ENCODE measurements at regions not wholly inside any gene's neighbourhood (a gene's known extent, or its start where the extent isn't known, plus 50 kb on each side); places are given as distances from the start of the nearest gene placed in this dataset.

DNA sequence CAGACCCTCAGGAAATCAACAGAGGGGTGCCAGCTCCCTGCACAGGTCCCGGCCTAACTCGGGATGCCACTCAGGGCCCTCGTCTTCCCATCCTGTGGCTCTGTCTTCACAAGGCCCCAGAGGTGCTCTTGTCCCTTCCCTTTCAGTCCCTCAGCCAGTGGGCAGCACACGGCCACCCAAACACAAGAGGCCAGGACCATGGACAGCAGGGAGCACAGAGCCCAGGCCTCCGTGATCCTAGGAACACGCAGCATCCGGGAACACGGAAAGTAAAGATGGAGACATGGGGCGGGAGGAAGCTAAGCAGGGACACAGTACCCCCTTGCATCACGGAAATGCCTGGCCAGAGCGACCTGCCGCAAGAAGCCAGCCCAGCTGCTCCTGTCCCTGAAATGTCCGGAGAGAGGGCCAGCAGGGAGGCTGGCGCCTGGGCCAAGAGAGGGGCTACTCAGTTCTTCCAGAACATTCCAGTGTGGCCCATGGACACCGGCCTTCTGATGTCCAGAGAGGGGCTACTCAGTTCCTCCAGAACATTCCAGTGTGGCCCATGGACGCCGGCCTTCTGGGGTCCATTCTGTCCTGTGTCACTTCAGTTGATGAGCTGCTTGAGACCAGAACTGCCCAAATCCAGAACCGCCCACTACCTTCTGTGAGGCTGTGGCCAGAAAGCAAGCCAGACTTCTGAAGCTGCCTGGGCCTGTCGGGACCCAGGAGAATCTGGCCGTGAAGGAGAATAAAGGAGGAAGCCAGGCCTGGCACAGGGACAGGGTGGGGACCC lies 274.0 kb downstream of the BRD1 start (continued):
- TF ChIP-seq, protein P1, sequence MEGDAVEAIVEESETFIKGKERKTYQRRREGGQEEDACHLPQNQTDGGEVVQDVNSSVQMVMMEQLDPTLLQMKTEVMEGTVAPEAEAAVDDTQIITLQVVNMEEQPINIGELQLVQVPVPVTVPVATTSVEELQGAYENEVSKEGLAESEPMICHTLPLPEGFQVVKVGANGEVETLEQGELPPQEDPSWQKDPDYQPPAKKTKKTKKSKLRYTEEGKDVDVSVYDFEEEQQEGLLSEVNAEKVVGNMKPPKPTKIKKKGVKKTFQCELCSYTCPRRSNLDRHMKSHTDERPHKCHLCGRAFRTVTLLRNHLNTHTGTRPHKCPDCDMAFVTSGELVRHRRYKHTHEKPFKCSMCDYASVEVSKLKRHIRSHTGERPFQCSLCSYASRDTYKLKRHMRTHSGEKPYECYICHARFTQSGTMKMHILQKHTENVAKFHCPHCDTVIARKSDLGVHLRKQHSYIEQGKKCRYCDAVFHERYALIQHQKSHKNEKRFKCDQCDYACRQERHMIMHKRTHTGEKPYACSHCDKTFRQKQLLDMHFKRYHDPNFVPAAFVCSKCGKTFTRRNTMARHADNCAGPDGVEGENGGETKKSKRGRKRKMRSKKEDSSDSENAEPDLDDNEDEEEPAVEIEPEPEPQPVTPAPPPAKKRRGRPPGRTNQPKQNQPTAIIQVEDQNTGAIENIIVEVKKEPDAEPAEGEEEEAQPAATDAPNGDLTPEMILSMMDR (conservative IDR thresholded peaks at IDR 0.05; ENCODE audit: low read depth in 2 of 2), result no peak
- TF ChIP-seq, protein P2, sequence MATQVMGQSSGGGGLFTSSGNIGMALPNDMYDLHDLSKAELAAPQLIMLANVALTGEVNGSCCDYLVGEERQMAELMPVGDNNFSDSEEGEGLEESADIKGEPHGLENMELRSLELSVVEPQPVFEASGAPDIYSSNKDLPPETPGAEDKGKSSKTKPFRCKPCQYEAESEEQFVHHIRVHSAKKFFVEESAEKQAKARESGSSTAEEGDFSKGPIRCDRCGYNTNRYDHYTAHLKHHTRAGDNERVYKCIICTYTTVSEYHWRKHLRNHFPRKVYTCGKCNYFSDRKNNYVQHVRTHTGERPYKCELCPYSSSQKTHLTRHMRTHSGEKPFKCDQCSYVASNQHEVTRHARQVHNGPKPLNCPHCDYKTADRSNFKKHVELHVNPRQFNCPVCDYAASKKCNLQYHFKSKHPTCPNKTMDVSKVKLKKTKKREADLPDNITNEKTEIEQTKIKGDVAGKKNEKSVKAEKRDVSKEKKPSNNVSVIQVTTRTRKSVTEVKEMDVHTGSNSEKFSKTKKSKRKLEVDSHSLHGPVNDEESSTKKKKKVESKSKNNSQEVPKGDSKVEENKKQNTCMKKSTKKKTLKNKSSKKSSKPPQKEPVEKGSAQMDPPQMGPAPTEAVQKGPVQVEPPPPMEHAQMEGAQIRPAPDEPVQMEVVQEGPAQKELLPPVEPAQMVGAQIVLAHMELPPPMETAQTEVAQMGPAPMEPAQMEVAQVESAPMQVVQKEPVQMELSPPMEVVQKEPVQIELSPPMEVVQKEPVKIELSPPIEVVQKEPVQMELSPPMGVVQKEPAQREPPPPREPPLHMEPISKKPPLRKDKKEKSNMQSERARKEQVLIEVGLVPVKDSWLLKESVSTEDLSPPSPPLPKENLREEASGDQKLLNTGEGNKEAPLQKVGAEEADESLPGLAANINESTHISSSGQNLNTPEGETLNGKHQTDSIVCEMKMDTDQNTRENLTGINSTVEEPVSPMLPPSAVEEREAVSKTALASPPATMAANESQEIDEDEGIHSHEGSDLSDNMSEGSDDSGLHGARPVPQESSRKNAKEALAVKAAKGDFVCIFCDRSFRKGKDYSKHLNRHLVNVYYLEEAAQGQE (IDR thresholded peaks at IDR 0.05; ENCODE audit: unreplicated experiment), result no peak
- TF ChIP-seq STAT1 (IDR thresholded peaks at IDR 0.05; ENCODE audit: unreplicated experiment), result no peak
- no peak for TF ChIP-seq JUNB (IDR thresholded peaks at IDR 0.05; ENCODE audit: unreplicated experiment)
- no peak for TF ChIP-seq EZH2phosphoT487 (IDR thresholded peaks at IDR 0.05; ENCODE audit: unreplicated experiment)
- no peak for TF ChIP-seq POLR2AphosphoS5 (IDR thresholded peaks at IDR 0.05; ENCODE audit: low read depth)
- TF ChIP-seq, protein P3, sequence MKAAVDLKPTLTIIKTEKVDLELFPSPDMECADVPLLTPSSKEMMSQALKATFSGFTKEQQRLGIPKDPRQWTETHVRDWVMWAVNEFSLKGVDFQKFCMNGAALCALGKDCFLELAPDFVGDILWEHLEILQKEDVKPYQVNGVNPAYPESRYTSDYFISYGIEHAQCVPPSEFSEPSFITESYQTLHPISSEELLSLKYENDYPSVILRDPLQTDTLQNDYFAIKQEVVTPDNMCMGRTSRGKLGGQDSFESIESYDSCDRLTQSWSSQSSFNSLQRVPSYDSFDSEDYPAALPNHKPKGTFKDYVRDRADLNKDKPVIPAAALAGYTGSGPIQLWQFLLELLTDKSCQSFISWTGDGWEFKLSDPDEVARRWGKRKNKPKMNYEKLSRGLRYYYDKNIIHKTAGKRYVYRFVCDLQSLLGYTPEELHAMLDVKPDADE (IDR thresholded peaks at IDR 0.05), result no peak
- no peak for TF ChIP-seq EZH2 (IDR thresholded peaks at IDR 0.05; ENCODE audit: low read depth, unreplicated experiment)
- no peak for TF ChIP-seq NANOG (IDR thresholded peaks at IDR 0.05; ENCODE audit: borderline replicate concordance)

DNA sequence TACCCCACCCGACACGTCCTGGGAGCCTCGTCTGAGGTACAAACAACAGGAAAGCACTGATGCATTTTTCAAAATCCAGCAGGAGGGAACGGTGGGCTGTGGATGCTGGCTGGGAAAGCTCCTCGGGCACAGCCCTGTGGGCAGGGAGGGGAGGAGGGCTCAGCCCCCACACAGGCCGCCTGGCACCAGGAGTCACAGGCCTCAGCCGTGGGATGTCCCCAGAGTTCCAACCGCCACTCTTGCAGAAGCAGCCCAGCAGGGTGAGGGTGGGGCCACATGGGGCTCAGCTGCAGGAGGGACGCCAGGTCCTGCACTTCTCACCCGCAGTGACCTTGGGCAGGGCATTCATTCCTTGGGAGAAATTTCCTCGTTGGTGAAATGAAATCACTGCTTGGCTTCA lies 274.6 kb downstream of the BRD1 start:
- H3K27me3 ChIP-seq (ENCODE audit: insufficient read depth), result no peaks in the 10 kb centered on the region
- peaks cover 13% of the 10 kb centered on the region for H3K36me3 Mint-ChIP-seq (ENCODE audit: low read depth)
- no peaks in the 10 kb centered on the region for H4K20me1 ChIP-seq (replicated peaks; ENCODE audit: insufficient read depth)
- DNase-seq (ENCODE audit: low spot score), result no peak
- no peak overlapping the region for H3K4me2 ChIP-seq
- no peaks in the 10 kb centered on the region for H3F3A ChIP-seq (replicated peaks; ENCODE audit: low read depth)
- peaks cover 20% of the 10 kb centered on the region for H3K9me3 Mint-ChIP-seq
- ATAC-seq, result no peak
- no peaks in the 10 kb centered on the region for H3K9me2 ChIP-seq (ENCODE audit: insufficient read depth)
- H3K4me1 ChIP-seq (ENCODE audit: insufficient read depth), result no peaks in the 10 kb centered on the region
- no peak overlapping the region for H3K27ac Mint-ChIP-seq
- no peak overlapping the region for H3K4me3 Mint-ChIP-seq
- no peak overlapping the region for H2AFZ ChIP-seq
- no peaks in the 10 kb centered on the region for H3K79me2 ChIP-seq (replicated peaks; ENCODE audit: insufficient read depth)
- no peak overlapping the region for H3K27ac ChIP-seq (ENCODE audit: low read depth)
- peaks cover 12% of the 10 kb centered on the region for H3K4me1 Mint-ChIP-seq
- H3K36me3 ChIP-seq (ENCODE audit: insufficient read depth), result no peaks in the 10 kb centered on the region
- no peak overlapping the region for H3K4me3 ChIP-seq
- H3K27me3 Mint-ChIP-seq (ENCODE audit: insufficient read depth, low read depth, poor library complexity), result peaks cover 4% of the 10 kb centered on the region
- TF ChIP-seq, protein P2 (IDR thresholded peaks at IDR 0.05; ENCODE audit: unreplicated experiment), result no peak
- TF ChIP-seq EZH2 (IDR thresholded peaks at IDR 0.05; ENCODE audit: low read depth, unreplicated experiment) (no peak), STAT1 (IDR thresholded peaks at IDR 0.05; ENCODE audit: unreplicated experiment) (no peak), EZH2phosphoT487 (IDR thresholded peaks at IDR 0.05; ENCODE audit: unreplicated experiment) (no peak), ZNF331 (CRISPR knock-in tag; IDR thresholded peaks at IDR 0.05; ENCODE audit: low read depth) (no peak)

All from GM23338 (cell line).